ENCODE measurements at regions not wholly inside any gene's neighbourhood (a gene's known extent, or its start where the extent isn't known, plus 50 kb on each side); places are given as distances from the start of the nearest gene placed in this dataset.

- no peak for TF ChIP-seq RUNX3 (IDR thresholded peaks at IDR 0.05; ENCODE audit: low read length)
- peak; percentile 13 to 25 (median 22); a peak in 2 of 6 replicates for TF ChIP-seq CTCF (IDR thresholded peaks at IDR 0.05 in 2 of 3, conservative IDR thresholded peaks at IDR 0.05 in 1 of 3; ENCODE audit: control insufficient read depth in 2 of 3, extremely low read depth in 1 of 3, insufficient read depth in 1 of 3, low read depth in 3 of 3, low read length in 3 of 3)
These were observed 138.7 kb downstream of the TRIM29 start (continued) for GRCh38 chr11:119999220-119999619.

- H2AFZ ChIP-seq (ENCODE audit: control insufficient read depth, low read depth, low read length) = no peak overlapping the region
- intact Hi-C loops (cut with micrococcal nuclease; ENCODE audit: unreplicated experiment) = no loop called here
- no peaks in the 10 kb centered on the region for H3K4me1 ChIP-seq (ENCODE audit: control insufficient read depth, insufficient read depth, low read length)
- SMC1A ChIA-PET (ENCODE audit: uncharacterized antibody, unreplicated experiment) = no interaction called here
- no peaks in the 10 kb centered on the region for H3K79me2 ChIP-seq (ENCODE audit: control insufficient read depth, insufficient read depth, low read length)
- WGBS (ENCODE audit: insufficient coverage, insufficient replicate concordance, low lambda C conversion rate, missing lambda C conversion rate) = 10% methylated on average over 5 of the region's 5 CpGs
- BruUV-seq (replicated peaks) = no TSS peak
- no peak for FAIRE-seq
- H3K4me2 ChIP-seq (ENCODE audit: control insufficient read depth, insufficient read depth) = no peak overlapping the region
- no peak overlapping the region for H3K4me3 ChIP-seq
- CTCF ChIA-PET = interaction anchor here (1.2 kb wide), 1 partner anchor 112 kb away, joined by 3 read pairs; no protein-coding TSS in a partner anchor
- H3K36me3 ChIP-seq (ENCODE audit: control insufficient read depth in 2 of 2, insufficient read depth in 2 of 2, low read length in 1 of 2) = no peaks in the 10 kb centered on the region
- POLR2A ChIA-PET = no interaction called here
- no peak for DNase-seq (ENCODE audit: low read depth, low spot score)
- H3K9ac ChIP-seq (ENCODE audit: control insufficient read depth, insufficient read depth, low read length) = no peak overlapping the region
- H3K9me3 ChIP-seq (replicated peaks; ENCODE audit: control insufficient read depth, insufficient read depth, low read length) = no peaks in the 10 kb centered on the region; the same call in 2 of the 3 replicates
- no peak for TF ChIP-seq NFIC (IDR thresholded peaks at IDR 0.05; ENCODE audit: low read depth, low read length)
- no peak for TF ChIP-seq ATF3 (IDR thresholded peaks at IDR 0.05; ENCODE audit: borderline replicate concordance, extremely low read depth, low read depth, low read length)
- no peak for TF ChIP-seq EGR1 (IDR thresholded peaks at IDR 0.05; ENCODE audit: borderline replicate concordance in 1 of 2, low read depth in 2 of 2, low read length in 2 of 2)
- TF ChIP-seq CBFB (IDR thresholded peaks at IDR 0.05; ENCODE audit: low read depth) = no peak
- no peak for TF ChIP-seq NFYB (IDR thresholded peaks at IDR 0.05; ENCODE audit: insufficient read depth, low read depth, low read length)
- no peak for TF ChIP-seq RB1 (IDR thresholded peaks at IDR 0.05; ENCODE audit: borderline replicate concordance)
- no peak for TF ChIP-seq MTA2 (IDR thresholded peaks at IDR 0.05; ENCODE audit: low read depth)
- TF ChIP-seq PAX8 (IDR thresholded peaks at IDR 0.05) = no peak
- TF ChIP-seq MXI1 (IDR thresholded peaks at IDR 0.05; ENCODE audit: low read depth, low read length) = no peak
- no peak for TF ChIP-seq ZZZ3 (IDR thresholded peaks at IDR 0.05; ENCODE audit: control insufficient read depth, insufficient read length, low read depth)
- TF ChIP-seq CTCF (IDR thresholded peaks at IDR 0.05 in 2 of 3, conservative IDR thresholded peaks at IDR 0.05 in 1 of 3; ENCODE audit: control insufficient read depth in 2 of 3, extremely low read depth in 1 of 3, insufficient read depth in 1 of 3, low read depth in 3 of 3, low read length in 3 of 3) = no peak
- TF ChIP-seq HCFC1 (IDR thresholded peaks at IDR 0.05; ENCODE audit: low read length) = no peak
- peaks cover 0 to 3% of the 10 kb centered on the region in 2 experiments; a peak in 2 of 4 replicates for H3K27me3 ChIP-seq (replicated peaks in 1 of 2; ENCODE audit: control insufficient read depth in 2 of 2, insufficient read depth in 2 of 2, low read length in 1 of 2)
- no peak overlapping the region for H3K27ac ChIP-seq (ENCODE audit: control insufficient read depth, insufficient read depth)
- no peaks in the 10 kb centered on the region for H4K20me1 ChIP-seq (ENCODE audit: control insufficient read depth, insufficient read depth)
- no peak for ATAC-seq
- RAD21 ChIA-PET (ENCODE audit: unreplicated experiment) = no interaction called here
- in situ Hi-C loops (cut with MboI) = no loop called here
These were observed 141.4 kb downstream of the TRIM29 start for GRCh38 chr11:119996556-119996955.
